ENCODE measurements at regions not wholly inside any gene's neighbourhood (a gene's known extent, or its start where the extent isn't known, plus 50 kb on each side); places are given as distances from the start of the nearest gene placed in this dataset.
A peak's percentile ranks its signal among the peaks of the same experiment; 100 is the strongest.

GRCh38 chr15:97861529-97862260 lies 98.8 kb upstream of the ARRDC4 start:
- DNase-seq, result no peak

GRCh38 chr15:97866959-97867358 lies 93.5 kb upstream of the ARRDC4 start:
- peak; percentile 65 for DNase-seq

- DNase-seq, result no peak
Observed at GRCh38 chr15:97867870-97868269, 92.6 kb upstream of the ARRDC4 start.

GRCh38 chr15:97868981-97869380 lies 91.5 kb upstream of the ARRDC4 start:
- no peak for DNase-seq

GRCh38 chr15:97870771-97871170 lies 89.7 kb upstream of the ARRDC4 start:
- no peak for DNase-seq

- no peak for DNase-seq
Observed at GRCh38 chr15:97874139-97874538, 86.4 kb upstream of the ARRDC4 start.

GRCh38 chr15:97875025-97875512 lies 85.4 kb upstream of the ARRDC4 start:
- no peak for DNase-seq

- DNase-seq, result no peak
Observed at GRCh38 chr15:97875513-97876280, 84.8 kb upstream of the ARRDC4 start.

GRCh38 chr15:97876281-97876675 lies 84.2 kb upstream of the ARRDC4 start:
- DNase-seq, result no peak

- no peak for DNase-seq
Observed at GRCh38 chr15:97881346-97881965, 79.0 kb upstream of the ARRDC4 start.

- no peak for DNase-seq
Observed at GRCh38 chr15:97884513-97885131, 75.9 kb upstream of the ARRDC4 start.

GRCh38 chr15:97890307-97890706 lies 70.2 kb upstream of the ARRDC4 start:
- no peak for DNase-seq

GRCh38 chr15:97892167-97892938 lies 68.2 kb upstream of the ARRDC4 start:
- DNase-seq, result no peak

- DNase-seq, result no peak
Observed at GRCh38 chr15:97893967-97894366, 66.5 kb upstream of the ARRDC4 start.

GRCh38 chr15:97899981-97900380 lies 60.5 kb upstream of the ARRDC4 start:
- DNase-seq, result no peak

- no peak for DNase-seq
Observed at GRCh38 chr15:97902140-97902780, 58.2 kb upstream of the ARRDC4 start.

GRCh38 chr15:97903560-97903959 lies 56.9 kb upstream of the ARRDC4 start:
- no peak for DNase-seq

- peak; percentile 65 for DNase-seq
Observed at GRCh38 chr15:97903971-97904572, 56.4 kb upstream of the ARRDC4 start.

- peak; percentile 46 for DNase-seq
Observed at GRCh38 chr15:97909291-97909891, 51.1 kb upstream of the ARRDC4 start.

Measured in NCI-H345 (cell line).